ENCODE measurements at regions not wholly inside any gene's neighbourhood (a gene's known extent, or its start where the extent isn't known, plus 50 kb on each side); places are given as distances from the start of the nearest gene placed in this dataset.

- DNase-seq: no peak
- Mint-ChIP-seq H3K9me3 (ENCODE audit: insufficient read depth) (peaks cover 2% of the 10 kb centered on the region), H3K27ac (no peak overlapping the region), H3K4me1 (peaks cover 17% of the 10 kb centered on the region), H3K27me3 (no peaks in the 10 kb centered on the region), H3K4me3 (no peak overlapping the region)
- H3K27me3 ChIP-seq (replicated peaks in 1 of 4; ENCODE audit: control extremely low read depth in 1 of 4, control insufficient read depth in 3 of 4, insufficient read depth in 4 of 4, low read length in 3 of 4): no peaks in the 10 kb centered on the region
- no peak for ATAC-seq (ENCODE audit: low read depth)
- ChIA-PET CTCF (interaction anchor here (1.0 kb wide), 1 partner anchor 407 kb away, joined by 3 read pairs; no protein-coding TSS in a partner anchor), POLR2A (no interaction called here)
- H3K36me3 ChIP-seq (replicated peaks in 1 of 2; ENCODE audit: control extremely low read depth in 1 of 2, control insufficient read depth in 1 of 2, extremely low read depth in 1 of 2, insufficient read depth in 2 of 2, low read length in 1 of 2): no peaks in the 10 kb centered on the region
- H3K9me3 ChIP-seq (ENCODE audit: control extremely low read depth in 1 of 3, control insufficient read depth in 2 of 3, insufficient read depth in 1 of 3, low read length in 2 of 3): no peaks in the 10 kb centered on the region
- H3K4me3 ChIP-seq (ENCODE audit: control extremely low read depth in 1 of 5, extremely low read depth in 1 of 5, insufficient read depth in 1 of 5, low read depth in 2 of 5, low read length in 4 of 5): no peak overlapping the region
- peaks cover 7 to 8% of the 10 kb centered on the region in 2 donors for H3K4me1 ChIP-seq (ENCODE audit: control insufficient read depth in 2 of 2, insufficient read depth in 2 of 2, low read length in 2 of 2)
- no peak overlapping the region for H3K27ac ChIP-seq (ENCODE audit: low read length in 2 of 2)
- H4K20me1 ChIP-seq (ENCODE audit: control insufficient read depth, insufficient read depth, low read length, poor library complexity, severe bottlenecking): no peaks in the 10 kb centered on the region
- no peak overlapping the region for H3K9ac ChIP-seq (ENCODE audit: low read length)
- H2AFZ ChIP-seq (ENCODE audit: insufficient read depth, low read depth, low read length, poor library complexity, severe bottlenecking): no peak overlapping the region
- no peaks in the 10 kb centered on the region for H3K79me2 ChIP-seq (ENCODE audit: control insufficient read depth, insufficient read depth, low read length)
- TF ChIP-seq EZH2 (IDR thresholded peaks at IDR 0.05; ENCODE audit: borderline replicate concordance, insufficient read depth, low read depth, low read length, poor library complexity, severe bottlenecking): no peak
- TF ChIP-seq CTCF (IDR thresholded peaks at IDR 0.05): no peak
- intact Hi-C loops (cut with micrococcal nuclease): no loop called here
- no peak overlapping the region for H3K4me2 ChIP-seq (replicated peaks; ENCODE audit: low read depth, low read length, poor library complexity, severe bottlenecking)
These were observed 173.9 kb upstream of the TBL1XR1 start for GRCh38 chr3:177371146-177371545.

DNA sequence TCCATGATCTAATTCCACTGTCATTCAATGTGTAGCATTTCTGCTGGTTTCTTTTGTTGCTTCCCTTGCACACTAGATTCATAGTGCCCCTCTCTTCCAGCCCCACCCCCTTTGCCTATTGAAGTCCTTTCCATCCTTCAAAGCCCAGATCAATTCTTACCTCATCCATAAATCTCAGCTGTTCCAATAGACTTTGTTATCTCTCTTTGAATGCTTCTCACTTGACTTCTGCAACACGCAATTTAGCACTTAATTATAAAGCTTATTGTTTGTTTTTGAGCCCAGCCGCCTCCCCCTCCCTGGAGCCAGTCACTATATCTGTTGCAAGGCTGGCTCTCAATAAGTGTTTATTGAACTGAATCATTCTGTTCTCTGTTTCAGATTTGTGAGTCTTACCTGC, 174.6 kb upstream of the TBL1XR1 start:
- H3K9ac ChIP-seq (ENCODE audit: low read length): no peak overlapping the region
- H2AFZ ChIP-seq (ENCODE audit: insufficient read depth, low read depth, low read length, poor library complexity, severe bottlenecking): no peak overlapping the region
- H3K27me3 ChIP-seq (replicated peaks in 1 of 4; ENCODE audit: control extremely low read depth in 1 of 4, control insufficient read depth in 3 of 4, insufficient read depth in 4 of 4, low read length in 3 of 4): no peaks in the 10 kb centered on the region
- ChIA-PET CTCF (interaction anchor here (1.0 kb wide), 1 partner anchor 406 kb away, joined by 3 read pairs; no protein-coding TSS in a partner anchor), POLR2A (no interaction called here)
- intact Hi-C loops (cut with micrococcal nuclease): no loop called here
- Mint-ChIP-seq H3K9me3 (ENCODE audit: insufficient read depth) (peaks cover 2% of the 10 kb centered on the region), H3K4me3 (no peak overlapping the region), H3K4me1 (peaks cover 22% of the 10 kb centered on the region), H3K27me3 (no peaks in the 10 kb centered on the region), H3K27ac (no peak overlapping the region)
- DNase-seq (no peak), ATAC-seq (ENCODE audit: low read depth) (no peak)
- no peak overlapping the region for H3K4me3 ChIP-seq (ENCODE audit: control extremely low read depth in 1 of 5, extremely low read depth in 1 of 5, insufficient read depth in 1 of 5, low read depth in 2 of 5, low read length in 4 of 5)
- H3K9me3 ChIP-seq (ENCODE audit: control extremely low read depth in 1 of 3, control insufficient read depth in 2 of 3, insufficient read depth in 1 of 3, low read length in 2 of 3): no peaks in the 10 kb centered on the region
- TF ChIP-seq CTCF (IDR thresholded peaks at IDR 0.05): no peak
- TF ChIP-seq EZH2 (IDR thresholded peaks at IDR 0.05; ENCODE audit: borderline replicate concordance, insufficient read depth, low read depth, low read length, poor library complexity, severe bottlenecking): no peak
- no peak overlapping the region for H3K4me2 ChIP-seq (replicated peaks; ENCODE audit: low read depth, low read length, poor library complexity, severe bottlenecking)
- no peaks in the 10 kb centered on the region for H3K36me3 ChIP-seq (replicated peaks in 1 of 2; ENCODE audit: control extremely low read depth in 1 of 2, control insufficient read depth in 1 of 2, extremely low read depth in 1 of 2, insufficient read depth in 2 of 2, low read length in 1 of 2)
- H3K27ac ChIP-seq (ENCODE audit: low read length in 2 of 2): no peak overlapping the region
- WGBS (ENCODE audit: insufficient coverage): 100% methylated on average over 1 of the region's 2 CpGs
- H3K79me2 ChIP-seq (ENCODE audit: control insufficient read depth, insufficient read depth, low read length): no peaks in the 10 kb centered on the region
- no peaks in the 10 kb centered on the region for H4K20me1 ChIP-seq (ENCODE audit: control insufficient read depth, insufficient read depth, low read length, poor library complexity, severe bottlenecking)
- peaks cover 7 to 8% of the 10 kb centered on the region in 2 donors for H3K4me1 ChIP-seq (ENCODE audit: control insufficient read depth in 2 of 2, insufficient read depth in 2 of 2, low read length in 2 of 2)
